Activated CD8-positive, alpha-beta T cell treated with anti-CD3 and anti-CD28 coated beads for 36 hours (primary cell): ENCODE measurements at regions not wholly inside any gene's neighbourhood (a gene's known extent, or its start where the extent isn't known, plus 50 kb on each side); places are given as distances from the start of the nearest gene placed in this dataset.

Source experiments
- ATAC-seq: fragments of 200-7000 bp; cut with Tn5 transposase; one replicate; pipeline ENCODE4 v1.10.0; 2021; ENCODE audit warnings: mild to moderate bottlenecking, moderate library complexity
- CTCF ChIA-PET: fragments of 350-600 bp; sonication (Branson Sonifier 250); formaldehyde crosslinking; loops from one replicate; lab custom pipeline; 2021; ENCODE audit warnings: antibody characterized with exemption; lab: Charles Lee
- POLR2A ChIA-PET: fragments of 350-600 bp; sonication (Branson Sonifier 250); formaldehyde crosslinking; loops from one replicate; lab custom pipeline; 2021; ENCODE audit warnings: antibody characterized with exemption; lab: Charles Lee
- DNase-seq: peaks from one replicate; pipeline ENCODE4 v3.0.0-alpha.2; 2020
- H3K27ac Mint-ChIP-seq: one replicate; pipeline ENCODE4 v1.8.0; 2021; ENCODE audit warnings: mild to moderate bottlenecking, mixed read lengths
- H3K27me3 Mint-ChIP-seq: one replicate; pipeline ENCODE4 v1.8.0; 2021; ENCODE audit warnings: mixed read lengths
- H3K36me3 Mint-ChIP-seq: one replicate; pipeline ENCODE4 v1.8.0; 2021; ENCODE audit warnings: low read depth, mixed read lengths
- H3K4me1 Mint-ChIP-seq: one replicate; pipeline ENCODE4 v1.8.0; 2021; ENCODE audit warnings: low read depth, mixed read lengths
- H3K4me3 Mint-ChIP-seq: one replicate; pipeline ENCODE4 v1.8.0; 2021; ENCODE audit warnings: mild to moderate bottlenecking, moderate library complexity, mixed read lengths
- H3K9me3 Mint-ChIP-seq: one replicate; pipeline ENCODE4 v1.8.0; 2021; ENCODE audit warnings: mixed read lengths
- CTCF ChIP-seq: fragments of 200-600 bp; IDR thresholded peaks from one replicate; pipeline ENCODE4 v1.8.0; 2022; ENCODE audit warnings: antibody characterized with exemption, mild to moderate bottlenecking
- intact Hi-C: fragments of 100-400 bp; cut with micrococcal nuclease; formaldehyde crosslinking; loops from one replicate; pipeline ENCODE4 v1.10.0; 2022

GRCh38 chr3:81152156-81152555, 609.3 kb downstream of the GBE1 start:
- Mint-ChIP-seq H3K36me3 (no peaks in the 10 kb centered on the region), H3K4me3 (no peak overlapping the region), H3K27me3 (no peaks in the 10 kb centered on the region), H3K27ac (no peak overlapping the region), H3K4me1 (no peaks in the 10 kb centered on the region), H3K9me3 (peaks cover 14% of the 10 kb centered on the region)
- ChIA-PET POLR2A (no interaction called here), CTCF (no interaction called here)
- no peak for ATAC-seq
- intact Hi-C loops = no loop called here
- no peak for DNase-seq
- TF ChIP-seq CTCF = no peak

DNA sequence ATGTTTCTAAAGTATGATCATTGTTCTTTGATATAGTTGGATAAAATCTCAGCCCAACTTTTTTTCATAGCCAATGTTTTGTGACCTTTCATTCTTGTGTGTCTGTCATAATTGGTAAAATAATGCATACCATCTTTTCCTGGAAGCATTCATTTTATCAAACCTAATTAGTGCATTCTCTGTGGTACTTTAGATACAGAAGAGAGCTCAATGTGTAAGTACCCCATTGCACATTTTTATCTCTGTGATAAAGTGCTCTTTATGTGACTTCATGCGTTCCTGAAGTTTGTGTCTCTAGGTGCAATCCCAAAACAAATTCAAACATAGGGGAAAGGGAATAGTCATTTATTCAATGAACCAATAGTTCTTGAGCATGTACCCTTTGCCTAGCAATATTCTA, 628.5 kb downstream of the GBE1 start:
- TF ChIP-seq CTCF = no peak
- Mint-ChIP-seq H3K4me1 (no peaks in the 10 kb centered on the region), H3K9me3 (peaks cover 8% of the 10 kb centered on the region), H3K27ac (no peak overlapping the region), H3K4me3 (no peak overlapping the region), H3K36me3 (no peaks in the 10 kb centered on the region), H3K27me3 (no peaks in the 10 kb centered on the region)
- POLR2A ChIA-PET = no interaction called here
- intact Hi-C loops = no loop called here
- ATAC-seq (no peak), DNase-seq (no peak)
- CTCF ChIA-PET = no interaction called here

GRCh38 chr3:81105789-81106488, 655.5 kb downstream of the GBE1 start:
- H3K4me1 Mint-ChIP-seq = no peaks in the 10 kb centered on the region

DNA sequence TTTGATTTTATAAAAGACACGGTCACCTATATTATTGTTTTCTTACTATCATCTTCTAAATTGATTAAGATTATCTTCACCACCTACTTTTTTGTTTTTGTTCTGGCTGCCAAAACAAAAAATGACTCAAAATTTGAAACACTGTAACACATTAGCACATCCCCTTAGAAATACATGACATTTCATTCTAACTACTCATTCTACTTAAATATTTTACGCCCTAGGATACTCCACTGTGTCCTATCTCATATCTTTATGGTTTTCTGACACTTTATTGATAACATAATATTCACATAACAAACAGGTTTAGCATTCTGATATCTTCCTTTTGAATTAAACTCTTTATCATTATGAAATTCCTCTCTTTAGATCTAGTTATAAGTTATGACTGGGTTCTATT, 656.2 kb downstream of the GBE1 start:
- intact Hi-C loops = no loop called here
- DNase-seq = no peak
- no peak for TF ChIP-seq CTCF
- Mint-ChIP-seq H3K27me3 (no peaks in the 10 kb centered on the region), H3K9me3 (peaks cover 11% of the 10 kb centered on the region), H3K27ac (no peak overlapping the region), H3K36me3 (no peaks in the 10 kb centered on the region), H3K4me3 (no peak overlapping the region), H3K4me1 (no peaks in the 10 kb centered on the region)
- CTCF ChIA-PET = interaction anchor here (0.6 kb wide), 1 partner anchor 288 kb away, joined by 3 read pairs; no protein-coding TSS in a partner anchor
- ATAC-seq = no peak
- POLR2A ChIA-PET = no interaction called here

More at GRCh38 chr3:81105789-81106488, 655.5 kb downstream of the GBE1 start:
- no peak overlapping the region for H3K4me3 Mint-ChIP-seq
- H3K9me3 Mint-ChIP-seq = peaks cover 8% of the 10 kb centered on the region
- ChIA-PET POLR2A (no interaction called here), CTCF (interaction anchor here (0.6 kb wide), 1 partner anchor 289 kb away, joined by 3 read pairs; no protein-coding TSS in a partner anchor)
- no peak for DNase-seq
- intact Hi-C loops = no loop called here
- no peaks in the 10 kb centered on the region for H3K27me3 Mint-ChIP-seq
- no peaks in the 10 kb centered on the region for H3K36me3 Mint-ChIP-seq
- no peak overlapping the region for H3K27ac Mint-ChIP-seq
- no peak for ATAC-seq
- TF ChIP-seq CTCF = no peak

GRCh38 chr3:81097889-81098288, 663.6 kb downstream of the GBE1 start:
- POLR2A ChIA-PET = no interaction called here
- CTCF ChIA-PET = no interaction called here
- no peak for TF ChIP-seq CTCF
- no peaks in the 10 kb centered on the region for H3K4me1 Mint-ChIP-seq
- no peak for DNase-seq
- ATAC-seq = no peak
- no peaks in the 10 kb centered on the region for H3K36me3 Mint-ChIP-seq
- H3K9me3 Mint-ChIP-seq = peaks cover 4% of the 10 kb centered on the region
- intact Hi-C loops = no loop called here
- no peak overlapping the region for H3K4me3 Mint-ChIP-seq
- no peak overlapping the region for H3K27ac Mint-ChIP-seq
- no peaks in the 10 kb centered on the region for H3K27me3 Mint-ChIP-seq
